ENCODE measurements at regions not wholly inside any gene's neighbourhood (a gene's known extent, or its start where the extent isn't known, plus 50 kb on each side); places are given as distances from the start of the nearest gene placed in this dataset.

DNA sequence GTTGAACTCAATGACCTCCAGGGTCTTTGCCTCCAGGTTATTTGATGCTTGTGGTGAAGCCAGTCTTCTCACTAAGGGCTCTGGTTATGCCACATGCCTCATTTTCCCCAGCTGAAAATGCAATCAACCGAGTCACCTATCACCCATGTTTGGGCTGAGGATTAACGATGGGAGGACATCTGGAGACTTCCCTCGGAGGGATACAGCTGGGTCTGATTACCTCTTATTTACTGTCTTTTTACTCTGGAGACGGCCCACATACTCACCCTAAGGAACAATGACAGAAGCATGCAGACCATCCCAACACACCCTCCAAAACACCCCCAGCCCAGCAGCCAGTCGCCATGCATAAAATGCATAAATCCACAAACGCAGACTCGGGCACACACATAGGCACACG, 187.4 kb downstream of the OPA1 start:
- H4K20me1 ChIP-seq (ENCODE audit: control insufficient read depth, insufficient read depth, insufficient read length): no peaks in the 10 kb centered on the region
- no peak overlapping the region for H2BK120ac ChIP-seq (ENCODE audit: low read depth, low read length, poor library complexity, severe bottlenecking)
- H2BK5ac ChIP-seq (ENCODE audit: insufficient read length, low read length): no peak overlapping the region
- H3K4me1 Mint-ChIP-seq: peaks cover 52 to 63% of the 10 kb centered on the region in 2 experiments
- no peak overlapping the region for H3K27ac Mint-ChIP-seq
- H3K79me2 ChIP-seq (ENCODE audit: insufficient read depth, low read length): no peaks in the 10 kb centered on the region
- H3K14ac ChIP-seq (ENCODE audit: insufficient read depth, low read length): no peak overlapping the region
- H3K23me2 ChIP-seq (ENCODE audit: insufficient read length, low read depth, low read length, poor library complexity, severe bottlenecking): no peaks in the 10 kb centered on the region
- H2BK20ac ChIP-seq (ENCODE audit: low read depth, low read length, poor library complexity, severe bottlenecking): no peak overlapping the region
- no peaks in the 10 kb centered on the region for H3K36me3 Mint-ChIP-seq (ENCODE audit: insufficient read depth in 1 of 3, low read depth in 3 of 3)
- H3K27me3 ChIP-seq (ENCODE audit: insufficient read depth, low read length): peaks cover 4% of the 10 kb centered on the region; the same call in 1 of the 2 replicates
- no peak overlapping the region for H3T11ph ChIP-seq (ENCODE audit: low read length)
- DNase-seq: no peak
- no peak overlapping the region for H3K27ac ChIP-seq (ENCODE audit: insufficient read length, low read depth, low read length)
- peaks cover 0 to 2% of the 10 kb centered on the region in 2 experiments; a peak in 2 of 5 replicates for H3K9me3 Mint-ChIP-seq
- no peak overlapping the region for H3K56ac ChIP-seq (ENCODE audit: insufficient read length, low read depth, low read length)
- no peaks in the 10 kb centered on the region for H3K9me3 ChIP-seq (ENCODE audit: control insufficient read depth, low read depth, low read length)
- no peak overlapping the region for H2AK5ac ChIP-seq (ENCODE audit: insufficient read length, low read length)
- H2BK12ac ChIP-seq (ENCODE audit: insufficient read length, low read depth, low read length): no peak overlapping the region
- no peak overlapping the region for H3K9ac ChIP-seq (ENCODE audit: extremely low read depth, insufficient read length, low read length)
- no peak overlapping the region for H4K5ac ChIP-seq (ENCODE audit: insufficient read length, low read depth, low read length)
- H3K79me1 ChIP-seq (ENCODE audit: insufficient read depth, low read depth, low read length, poor library complexity, severe bottlenecking): no peaks in the 10 kb centered on the region
- no peak overlapping the region for H3K4ac ChIP-seq (ENCODE audit: low read depth, low read length)
- H3K4me3 Mint-ChIP-seq: no peak overlapping the region
- TF ChIP-seq, protein P1, sequence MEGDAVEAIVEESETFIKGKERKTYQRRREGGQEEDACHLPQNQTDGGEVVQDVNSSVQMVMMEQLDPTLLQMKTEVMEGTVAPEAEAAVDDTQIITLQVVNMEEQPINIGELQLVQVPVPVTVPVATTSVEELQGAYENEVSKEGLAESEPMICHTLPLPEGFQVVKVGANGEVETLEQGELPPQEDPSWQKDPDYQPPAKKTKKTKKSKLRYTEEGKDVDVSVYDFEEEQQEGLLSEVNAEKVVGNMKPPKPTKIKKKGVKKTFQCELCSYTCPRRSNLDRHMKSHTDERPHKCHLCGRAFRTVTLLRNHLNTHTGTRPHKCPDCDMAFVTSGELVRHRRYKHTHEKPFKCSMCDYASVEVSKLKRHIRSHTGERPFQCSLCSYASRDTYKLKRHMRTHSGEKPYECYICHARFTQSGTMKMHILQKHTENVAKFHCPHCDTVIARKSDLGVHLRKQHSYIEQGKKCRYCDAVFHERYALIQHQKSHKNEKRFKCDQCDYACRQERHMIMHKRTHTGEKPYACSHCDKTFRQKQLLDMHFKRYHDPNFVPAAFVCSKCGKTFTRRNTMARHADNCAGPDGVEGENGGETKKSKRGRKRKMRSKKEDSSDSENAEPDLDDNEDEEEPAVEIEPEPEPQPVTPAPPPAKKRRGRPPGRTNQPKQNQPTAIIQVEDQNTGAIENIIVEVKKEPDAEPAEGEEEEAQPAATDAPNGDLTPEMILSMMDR (conservative IDR thresholded peaks at IDR 0.05): no peak
- no peak overlapping the region for H2AFZ ChIP-seq (ENCODE audit: low read length)
- peaks cover 4% of the 10 kb centered on the region; the same call in 1 of the 2 replicates for H3K4me1 ChIP-seq (ENCODE audit: insufficient read depth, low read length)
- H3K27me3 Mint-ChIP-seq (ENCODE audit: low read depth): peaks cover 70% of the 10 kb centered on the region
- no peak overlapping the region for H3K18ac ChIP-seq (ENCODE audit: insufficient read length, low read depth, low read length)
- WGBS (ENCODE audit: extremely low coverage, insufficient read length, low lambda C conversion rate): no CpG with 5 or more reads among the region's 8 CpGs
- no peak overlapping the region for H3K23ac ChIP-seq (ENCODE audit: insufficient read length, low read depth, low read length)
- H4K91ac ChIP-seq (ENCODE audit: insufficient read length, low read depth, low read length): no peak overlapping the region
- no peak overlapping the region for H4K8ac ChIP-seq (replicated peaks; ENCODE audit: insufficient read length, low read depth, low read length)
- no peak overlapping the region for H3K4me2 ChIP-seq (ENCODE audit: insufficient read depth, insufficient read length, low read length)
- no peak overlapping the region for H2BK15ac ChIP-seq (ENCODE audit: low read depth, low read length)

Measured in H9 (cell line).